Inferior parietal cortex (tissue), 1 donor: ENCODE measurements at regions not wholly inside any gene's neighbourhood (a gene's known extent, or its start where the extent isn't known, plus 50 kb on each side); places are given as distances from the start of the nearest gene placed in this dataset.
"Not testable (repeated sequence)": the region's sequence is repeated elsewhere in the genome, so short reads cannot be mapped to it uniquely, and the experiment has no call there.

Experiments
- DNase-seq: peaks from one replicate; pipeline ENCODE4 v3.0.0-alpha.2; 2016; ENCODE audit errors: extremely low spot score

- no peak for DNase-seq
Measured at GRCh38 chr1:157219182-157219581, 81.0 kb upstream of the ETV3 start.

GRCh38 chr1:157218671-157219070 is 80.5 kb upstream of the ETV3 start:
- no peak for DNase-seq

GRCh38 chr1:157217486-157217885 is 79.3 kb upstream of the ETV3 start:
- DNase-seq, result no peak

- no peak for DNase-seq
Measured at GRCh38 chr1:157213836-157214235, 75.6 kb upstream of the ETV3 start.

GRCh38 chr1:157209514-157209913 is 71.3 kb upstream of the ETV3 start:
- no peak for DNase-seq

- not testable (repeated sequence) for DNase-seq
Measured at GRCh38 chr1:157205982-157206381, 67.8 kb upstream of the ETV3 start.

GRCh38 chr1:157203166-157203565 is 65.0 kb upstream of the ETV3 start:
- DNase-seq, result no peak

- DNase-seq, result no peak
Measured at GRCh38 chr1:157202331-157202730, 64.1 kb upstream of the ETV3 start.

GRCh38 chr1:157201767-157202166 is 63.6 kb upstream of the ETV3 start:
- DNase-seq, result no peak

- no peak for DNase-seq
Measured at GRCh38 chr1:157200451-157200850, 62.3 kb upstream of the ETV3 start.

GRCh38 chr1:157199421-157199755 is 61.2 kb upstream of the ETV3 start:
- no peak for DNase-seq

GRCh38 chr1:157198619-157199420 is 60.6 kb upstream of the ETV3 start:
- DNase-seq, result no peak

- DNase-seq, result no peak
Measured at GRCh38 chr1:157197906-157198435, 59.8 kb upstream of the ETV3 start.

- peak; percentile 8 for DNase-seq
Measured at GRCh38 chr1:157196670-157197456, 58.7 kb upstream of the ETV3 start.

- DNase-seq, result no peak
Measured at GRCh38 chr1:157196245-157196543, 58.0 kb upstream of the ETV3 start.

GRCh38 chr1:157195521-157196244 is 57.5 kb upstream of the ETV3 start:
- DNase-seq, result no peak

GRCh38 chr1:157194731-157195520 is 56.7 kb upstream of the ETV3 start:
- DNase-seq, result no peak

GRCh38 chr1:157193702-157194391 is 55.7 kb upstream of the ETV3 start:
- DNase-seq, result peak; percentile 70

GRCh38 chr1:157193219-157193618 is 55.0 kb upstream of the ETV3 start:
- DNase-seq, result no peak

- DNase-seq, result no peak
Measured at GRCh38 chr1:157189986-157190982, 52.1 kb upstream of the ETV3 start.
